Skeletal muscle satellite cell (primary cell): ENCODE measurements at regions not wholly inside any gene's neighbourhood (a gene's known extent, or its start where the extent isn't known, plus 50 kb on each side); places are given as distances from the start of the nearest gene placed in this dataset.

ENCODE experiments used
- H3K27me3 ChIP-seq: 2 replicates; pipeline ENCODE4 v1.7.0; 2013; ENCODE audit warnings: low read length; ENCODE audit not compliant: control insufficient read depth, insufficient read depth
- H3K36me3 ChIP-seq: 2 replicates; pipeline ENCODE4 v1.7.0; 2013; ENCODE audit warnings: mild to moderate bottlenecking, control low read depth, low read length; ENCODE audit not compliant: insufficient read depth
- H3K4me1 ChIP-seq: 2 replicates; pipeline ENCODE4 v1.7.0; 2013; ENCODE audit warnings: low read length; ENCODE audit not compliant: control insufficient read depth, insufficient read depth
- H3K4me2 ChIP-seq: 2 replicates; pipeline ENCODE4 v1.7.0; 2013; ENCODE audit warnings: mild to moderate bottlenecking, low read length
- H3K4me3 ChIP-seq: 2 replicates; pipeline ENCODE4 v1.7.0; 2013; ENCODE audit warnings: low read length
- H3K9ac ChIP-seq: 2 replicates; pipeline ENCODE4 v1.7.0; 2013; ENCODE audit warnings: mild to moderate bottlenecking, low read depth, low read length, moderate library complexity
- H3K9me3 ChIP-seq: replicated peaks from 2 replicates; pipeline ENCODE4 v1.7.0; 2013; ENCODE audit warnings: mild to moderate bottlenecking, control low read depth, low read length

DNA sequence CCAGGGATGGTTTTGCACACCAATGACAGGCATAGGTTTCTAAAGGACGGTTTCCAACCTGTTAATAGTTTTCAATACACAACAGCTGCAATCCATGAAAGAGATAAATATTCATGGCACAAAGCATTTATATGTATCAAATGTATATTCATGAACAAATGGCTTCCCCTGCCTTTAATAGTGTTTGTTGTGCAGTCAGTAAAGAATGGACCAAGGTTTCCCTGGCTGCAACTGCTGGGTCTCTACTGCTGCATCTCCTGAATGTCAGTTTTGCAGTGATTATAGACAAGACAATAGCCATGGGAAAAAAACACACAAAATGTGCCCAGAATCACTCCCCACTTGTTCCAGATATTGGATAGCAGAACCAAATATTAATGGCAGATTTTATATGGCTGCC lies 284.1 kb downstream of the BTG1 start:
- Histone ChIP-seq H3K4me2 (no peak overlapping the region), H3K4me3 (no peak overlapping the region), H3K9me3 (no peaks in the 10 kb centered on the region), H3K4me1 (no peaks in the 10 kb centered on the region), H3K27me3 (no peaks in the 10 kb centered on the region), H3K9ac (no peak overlapping the region), H3K36me3 (no peaks in the 10 kb centered on the region)

GRCh38 chr12:91859347-91859746 lies 286.3 kb downstream of the BTG1 start:
- Histone ChIP-seq H3K36me3 (no peaks in the 10 kb centered on the region), H3K4me3 (no peak overlapping the region), H3K4me2 (no peak overlapping the region), H3K27me3 (no peaks in the 10 kb centered on the region), H3K4me1 (peaks cover 7% of the 10 kb centered on the region), H3K9ac (no peak overlapping the region), H3K9me3 (no peaks in the 10 kb centered on the region)

DNA sequence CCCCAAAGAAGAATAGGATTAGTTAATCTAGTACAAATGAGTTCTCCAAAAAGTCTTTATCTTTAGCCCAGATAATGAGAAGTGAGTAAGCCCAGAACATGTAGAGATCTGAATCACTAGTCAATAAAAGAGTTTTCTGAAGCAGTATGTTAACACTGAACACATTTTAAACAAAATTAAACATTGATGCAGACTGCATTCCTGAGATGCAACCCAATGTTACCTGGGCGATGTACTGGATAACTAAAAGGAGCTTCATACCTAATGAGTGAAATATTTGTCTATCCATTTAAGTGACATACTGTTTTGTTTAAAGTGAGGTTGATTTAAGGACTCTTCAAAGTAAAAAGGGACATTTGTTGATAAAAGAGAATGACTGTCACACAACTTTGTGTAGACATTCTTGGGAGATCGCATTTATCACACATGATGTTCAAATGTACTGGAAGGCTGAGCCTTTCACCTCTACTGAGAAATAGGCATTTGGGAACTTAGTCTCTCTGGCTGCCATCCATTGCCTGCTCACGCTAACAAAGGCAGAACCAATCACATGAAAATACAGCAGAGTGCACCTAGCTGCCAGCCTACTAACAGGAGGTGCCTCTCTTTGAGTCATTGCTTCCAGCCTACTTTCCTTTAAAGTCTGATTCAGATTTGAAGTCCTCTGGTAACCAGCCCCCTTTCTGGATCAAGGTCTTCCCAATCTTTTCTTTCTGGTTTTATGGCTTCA lies 287.7 kb downstream of the BTG1 start:
- Histone ChIP-seq H3K4me1 (peaks cover 17% of the 10 kb centered on the region), H3K9me3 (no peaks in the 10 kb centered on the region), H3K9ac (no peak overlapping the region), H3K4me2 (no peak overlapping the region), H3K27me3 (no peaks in the 10 kb centered on the region), H3K4me3 (no peak overlapping the region), H3K36me3 (no peaks in the 10 kb centered on the region)

GRCh38 chr12:91854725-91855124 lies 290.9 kb downstream of the BTG1 start:
- Histone ChIP-seq H3K4me3 (no peak overlapping the region), H3K4me2 (peak overlapping the region; percentile 22), H3K27me3 (no peaks in the 10 kb centered on the region), H3K36me3 (no peaks in the 10 kb centered on the region), H3K9ac (peak overlapping the region; percentile 39), H3K4me1 (peaks cover 27% of the 10 kb centered on the region), H3K9me3 (no peaks in the 10 kb centered on the region)

- no peak overlapping the region for H3K4me2 ChIP-seq
These were observed 292.1 kb downstream of the BTG1 start for GRCh38 chr12:91853350-91854127.

GRCh38 chr12:91852634-91853033 lies 293.0 kb downstream of the BTG1 start:
- no peaks in the 10 kb centered on the region for H3K36me3 ChIP-seq
- no peak overlapping the region for H3K9ac ChIP-seq
- no peaks in the 10 kb centered on the region for H3K27me3 ChIP-seq
- no peaks in the 10 kb centered on the region for H3K9me3 ChIP-seq
- peaks cover 27% of the 10 kb centered on the region for H3K4me1 ChIP-seq
- no peak overlapping the region for H3K4me3 ChIP-seq
- no peak overlapping the region for H3K4me2 ChIP-seq

More at GRCh38 chr12:91853350-91854127, 292.1 kb downstream of the BTG1 start:
- Histone ChIP-seq H3K9ac (no peak overlapping the region), H3K4me3 (no peak overlapping the region), H3K9me3 (no peaks in the 10 kb centered on the region), H3K27me3 (no peaks in the 10 kb centered on the region), H3K4me1 (peaks cover 27% of the 10 kb centered on the region), H3K36me3 (no peaks in the 10 kb centered on the region)

GRCh38 chr12:91851741-91852477 lies 293.7 kb downstream of the BTG1 start:
- Histone ChIP-seq H3K4me2 (no peak overlapping the region), H3K36me3 (no peaks in the 10 kb centered on the region), H3K27me3 (no peaks in the 10 kb centered on the region), H3K9ac (no peak overlapping the region), H3K4me1 (peaks cover 27% of the 10 kb centered on the region), H3K9me3 (no peaks in the 10 kb centered on the region), H3K4me3 (no peak overlapping the region)

GRCh38 chr12:91846466-91847055 lies 299.1 kb downstream of the BTG1 start:
- Histone ChIP-seq H3K9me3 (no peaks in the 10 kb centered on the region), H3K27me3 (no peaks in the 10 kb centered on the region), H3K4me1 (no peaks in the 10 kb centered on the region), H3K4me2 (no peak overlapping the region), H3K4me3 (no peak overlapping the region), H3K36me3 (no peaks in the 10 kb centered on the region), H3K9ac (no peak overlapping the region)

GRCh38 chr12:91845365-91845764 lies 300.3 kb downstream of the BTG1 start:
- H3K4me1 ChIP-seq, result no peaks in the 10 kb centered on the region
- H3K4me3 ChIP-seq, result no peak overlapping the region
- H3K9me3 ChIP-seq, result no peaks in the 10 kb centered on the region
- no peaks in the 10 kb centered on the region for H3K27me3 ChIP-seq
- no peaks in the 10 kb centered on the region for H3K36me3 ChIP-seq
- no peak overlapping the region for H3K4me2 ChIP-seq
- no peak overlapping the region for H3K9ac ChIP-seq

DNA sequence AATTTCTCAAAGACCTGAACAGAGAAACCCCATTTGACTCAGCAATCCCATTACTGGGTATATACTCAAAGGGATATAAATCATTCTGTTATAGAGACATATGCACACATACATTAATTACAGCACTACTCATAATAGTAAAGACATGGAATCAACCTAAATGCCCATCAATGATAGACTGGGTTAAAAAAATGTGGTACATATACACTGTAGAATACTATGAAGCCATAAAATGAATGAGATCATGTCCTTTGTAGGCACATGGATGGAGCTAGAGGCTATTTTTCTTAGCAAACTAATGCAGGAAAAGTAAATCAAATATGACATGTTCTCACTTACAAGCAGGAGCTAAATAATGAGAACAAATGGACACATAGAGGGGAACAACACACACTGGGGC lies 303.8 kb downstream of the BTG1 start:
- Histone ChIP-seq H3K4me2 (no peak overlapping the region), H3K4me3 (no peak overlapping the region), H3K36me3 (no peaks in the 10 kb centered on the region), H3K9ac (no peak overlapping the region), H3K9me3 (no peaks in the 10 kb centered on the region), H3K4me1 (no peaks in the 10 kb centered on the region), H3K27me3 (no peaks in the 10 kb centered on the region)

DNA sequence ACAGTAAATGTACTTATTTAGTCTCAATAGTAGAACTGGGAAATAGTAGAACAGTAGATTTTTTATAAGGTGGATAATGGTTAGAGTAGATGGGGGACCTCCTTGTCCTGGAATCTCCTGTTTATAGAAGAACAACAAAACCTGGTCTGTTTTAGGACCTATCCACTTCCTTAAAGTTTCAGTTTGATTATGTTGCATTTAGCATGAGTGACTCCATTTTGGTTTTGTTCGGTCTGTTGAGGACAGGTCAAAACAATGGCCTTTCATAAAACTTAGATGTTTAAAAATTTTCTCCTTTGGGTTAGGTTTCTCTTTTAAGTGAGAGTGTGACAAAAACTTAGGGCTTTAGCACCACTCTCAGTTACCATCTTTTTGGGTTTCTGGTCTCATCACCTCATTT lies 308.9 kb downstream of the BTG1 start:
- H3K9me3 ChIP-seq, result no peaks in the 10 kb centered on the region
- no peak overlapping the region for H3K9ac ChIP-seq
- H3K27me3 ChIP-seq, result no peaks in the 10 kb centered on the region
- no peak overlapping the region for H3K4me2 ChIP-seq
- no peaks in the 10 kb centered on the region for H3K4me1 ChIP-seq
- H3K36me3 ChIP-seq, result no peaks in the 10 kb centered on the region
- no peak overlapping the region for H3K4me3 ChIP-seq
